Sigmoid colon (tissue), 6 donors: ENCODE measurements at regions not wholly inside any gene's neighbourhood (a gene's known extent, or its start where the extent isn't known, plus 50 kb on each side); places are given as distances from the start of the nearest gene placed in this dataset.

ENCODE experiments used
- DNase-seq: peaks from one replicate; pipeline ENCODE4 v3.0.0-alpha.2; 2019
- H3K27ac ChIP-seq, 4 donors: fragments of 200-600 bp; sonication (generic); one replicate each; pipeline ENCODE4 v1.5.1; 2016 to 2019; ENCODE audit warnings: mild to moderate bottlenecking in 1 of 4
- H3K27me3 ChIP-seq, 3 donors: fragments of 200-600 bp; sonication (generic); one replicate each; pipeline ENCODE4 v1.5.1; 2019; ENCODE audit warnings: mild to moderate bottlenecking in 1 of 3
- H3K36me3 ChIP-seq, 4 donors: fragments of 200-600 bp; sonication (generic); one replicate each; pipeline ENCODE4 v1.5.1; 2016 to 2019
- H3K4me1 ChIP-seq, 4 donors: fragments of 200-600 bp; sonication (generic); one replicate each; pipeline ENCODE4 v1.5.1; 2017 to 2019
- H3K4me3 ChIP-seq, 4 donors: fragments of 200-600 bp; sonication (generic); one replicate each; pipeline ENCODE4 v1.5.1; 2017 to 2019; ENCODE audit warnings: mild to moderate bottlenecking in 2 of 4, moderate library complexity in 1 of 4
- H3K9me3 ChIP-seq, 4 donors: fragments of 200-600 bp in 3 of 4; sonication (generic) in 3 of 4; one replicate each; pipeline versions ENCODE4 v1.5.1 to v1.6.1; 2013 to 2019
- EP300 ChIP-seq, 4 donors: sonication (generic); formaldehyde crosslinking; IDR thresholded peaks; one replicate each; pipeline ENCODE4 v1.6.1; 2017; ENCODE audit warnings: antibody characterized with exemption in 4 of 4
- POLR2A ChIP-seq, 2 donors: fragments of 450-650 bp; IDR thresholded peaks; one replicate each; pipeline ENCODE4 v1.6.1; 2016; ENCODE audit warnings: antibody characterized with exemption in 2 of 2, mild to moderate bottlenecking in 2 of 2, moderate library complexity in 2 of 2
- POLR2AphosphoS5 ChIP-seq, 4 donors: sonication (generic); formaldehyde crosslinking; IDR thresholded peaks; one replicate each; pipeline ENCODE4 v1.6.1; 2017; ENCODE audit warnings: antibody characterized with exemption in 4 of 4
- WGBS, 2 donors: extraction: QIAGEN DNeasy Blood & Tissue Kit; methylation state at CpG; one replicate each; pipeline ENCODE4 v1.1.7; 2013; 5-methylcytosine and 5-hydroxymethylcytosine counted together
- intact Hi-C: fragments of 100-400 bp; cut with DNase I; formaldehyde crosslinking; loops from one replicate; pipeline ENCODE4 v1.15.1; 2023
- TF ChIP-seq, protein P1 (sequence below), 4 experiments: fragments of 450-650 bp in 3 of 4; fragments of 200-600 bp in 1 of 4; IDR thresholded peaks; one replicate each; pipeline ENCODE4 v1.5.1; 2016 to 2019; ENCODE audit warnings: antibody characterized with exemption in 4 of 4, mild to moderate bottlenecking in 3 of 4, moderate library complexity in 2 of 4
- donor health status: healthy with polysubstance abuse.
- donor health status: healthy.

DNA sequence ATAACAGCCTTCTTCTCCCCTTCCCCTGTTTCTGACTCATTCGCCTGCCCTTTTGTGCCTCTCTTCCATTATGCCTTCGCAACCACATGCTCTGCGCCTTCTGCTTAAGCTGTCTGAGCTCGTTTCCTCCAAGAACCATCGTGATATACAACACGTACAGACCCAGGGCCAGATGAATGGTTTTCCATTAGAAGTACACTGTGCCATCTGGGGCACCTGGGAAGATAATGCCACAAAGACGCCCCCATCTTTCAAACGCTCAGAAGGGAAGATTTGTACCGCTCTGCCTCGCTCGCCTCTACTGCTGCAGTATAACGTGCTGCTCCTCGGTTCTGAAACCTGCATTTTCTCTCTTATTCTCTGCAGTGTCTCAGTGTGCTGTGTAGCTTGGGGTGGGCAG, 470.9 kb upstream of the STXBP6 start:
- no peaks in the 10 kb centered on the region for H3K4me1 ChIP-seq
- 89 to 91% methylated on average over 13 of the region's 13 CpGs for WGBS, 2 donors
- H3K4me3 ChIP-seq: no peak overlapping the region
- H3K36me3 ChIP-seq: no peaks in the 10 kb centered on the region
- TF ChIP-seq POLR2A (IDR thresholded peaks at IDR 0.05) (no peak), EP300 (IDR thresholded peaks at IDR 0.05) (no peak), POLR2AphosphoS5 (IDR thresholded peaks at IDR 0.05) (no peak)
- TF ChIP-seq, protein P1, sequence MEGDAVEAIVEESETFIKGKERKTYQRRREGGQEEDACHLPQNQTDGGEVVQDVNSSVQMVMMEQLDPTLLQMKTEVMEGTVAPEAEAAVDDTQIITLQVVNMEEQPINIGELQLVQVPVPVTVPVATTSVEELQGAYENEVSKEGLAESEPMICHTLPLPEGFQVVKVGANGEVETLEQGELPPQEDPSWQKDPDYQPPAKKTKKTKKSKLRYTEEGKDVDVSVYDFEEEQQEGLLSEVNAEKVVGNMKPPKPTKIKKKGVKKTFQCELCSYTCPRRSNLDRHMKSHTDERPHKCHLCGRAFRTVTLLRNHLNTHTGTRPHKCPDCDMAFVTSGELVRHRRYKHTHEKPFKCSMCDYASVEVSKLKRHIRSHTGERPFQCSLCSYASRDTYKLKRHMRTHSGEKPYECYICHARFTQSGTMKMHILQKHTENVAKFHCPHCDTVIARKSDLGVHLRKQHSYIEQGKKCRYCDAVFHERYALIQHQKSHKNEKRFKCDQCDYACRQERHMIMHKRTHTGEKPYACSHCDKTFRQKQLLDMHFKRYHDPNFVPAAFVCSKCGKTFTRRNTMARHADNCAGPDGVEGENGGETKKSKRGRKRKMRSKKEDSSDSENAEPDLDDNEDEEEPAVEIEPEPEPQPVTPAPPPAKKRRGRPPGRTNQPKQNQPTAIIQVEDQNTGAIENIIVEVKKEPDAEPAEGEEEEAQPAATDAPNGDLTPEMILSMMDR (IDR thresholded peaks at IDR 0.05): no peak
- no peak overlapping the region for H3K27ac ChIP-seq
- H3K9me3 ChIP-seq: no peaks in the 10 kb centered on the region
- H3K27me3 ChIP-seq: no peaks in the 10 kb centered on the region
- DNase-seq: no peak
- intact Hi-C loops: no loop called here

DNA sequence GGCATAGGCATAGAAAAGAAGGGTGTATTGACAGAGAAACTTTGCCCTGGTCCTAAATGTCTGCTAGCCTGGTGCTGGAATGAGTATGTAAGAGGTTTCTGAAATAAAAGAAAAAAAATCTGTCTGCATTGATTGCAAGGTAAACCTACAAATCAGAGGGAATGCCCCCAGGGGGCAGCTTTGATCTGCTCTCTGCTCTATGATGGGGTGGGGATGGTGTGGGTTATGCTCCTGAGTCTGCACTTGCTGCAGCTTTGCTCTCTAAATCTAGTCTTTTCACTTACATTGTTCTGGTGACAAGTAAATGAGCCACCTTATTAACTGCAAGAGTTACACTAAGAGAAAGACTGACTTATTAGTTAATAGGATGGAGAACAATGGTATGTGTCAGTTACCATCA, 468.4 kb upstream of the STXBP6 start:
- no peak overlapping the region for H3K4me3 ChIP-seq
- H3K27me3 ChIP-seq: no peaks in the 10 kb centered on the region
- no peak overlapping the region for H3K27ac ChIP-seq
- intact Hi-C loops: no loop called here
- H3K4me1 ChIP-seq: no peaks in the 10 kb centered on the region
- H3K36me3 ChIP-seq: no peaks in the 10 kb centered on the region
- no peak for TF ChIP-seq POLR2AphosphoS5 (IDR thresholded peaks at IDR 0.05)
- no peak for TF ChIP-seq POLR2A (IDR thresholded peaks at IDR 0.05)
- TF ChIP-seq, protein P1 (IDR thresholded peaks at IDR 0.05): no peak
- no peak for TF ChIP-seq EP300 (IDR thresholded peaks at IDR 0.05)
- H3K9me3 ChIP-seq: no peaks in the 10 kb centered on the region
- DNase-seq: no peak

DNA sequence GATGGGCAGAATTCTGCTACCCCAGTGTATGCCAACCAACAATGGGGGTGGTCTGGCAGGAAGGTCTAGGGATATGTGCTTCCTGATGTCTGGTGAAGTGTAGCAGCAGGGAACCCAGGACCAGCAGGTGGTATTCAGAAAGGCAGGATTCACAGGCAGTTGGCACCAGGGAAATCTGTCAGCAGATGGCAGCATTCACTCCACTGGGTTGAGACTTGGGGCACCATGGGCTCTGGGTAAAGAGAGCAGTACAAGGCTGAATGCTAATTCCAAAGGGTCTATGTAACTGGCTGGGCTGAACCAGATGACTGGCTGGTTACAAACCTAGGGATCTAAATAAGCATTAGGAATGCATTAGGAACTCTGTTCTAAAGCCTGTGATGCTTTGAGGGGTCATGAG, 466.9 kb upstream of the STXBP6 start:
- TF ChIP-seq, protein P1 (IDR thresholded peaks at IDR 0.05): no peak
- TF ChIP-seq POLR2A (IDR thresholded peaks at IDR 0.05): no peak
- TF ChIP-seq POLR2AphosphoS5 (IDR thresholded peaks at IDR 0.05): no peak
- TF ChIP-seq EP300 (IDR thresholded peaks at IDR 0.05): no peak
- no peaks in the 10 kb centered on the region for H3K36me3 ChIP-seq
- no peak overlapping the region for H3K4me3 ChIP-seq
- no peaks in the 10 kb centered on the region for H3K27me3 ChIP-seq
- H3K27ac ChIP-seq: no peak overlapping the region
- H3K4me1 ChIP-seq: no peaks in the 10 kb centered on the region
- intact Hi-C loops: no loop called here
- no peaks in the 10 kb centered on the region for H3K9me3 ChIP-seq
- no peak for DNase-seq

DNA sequence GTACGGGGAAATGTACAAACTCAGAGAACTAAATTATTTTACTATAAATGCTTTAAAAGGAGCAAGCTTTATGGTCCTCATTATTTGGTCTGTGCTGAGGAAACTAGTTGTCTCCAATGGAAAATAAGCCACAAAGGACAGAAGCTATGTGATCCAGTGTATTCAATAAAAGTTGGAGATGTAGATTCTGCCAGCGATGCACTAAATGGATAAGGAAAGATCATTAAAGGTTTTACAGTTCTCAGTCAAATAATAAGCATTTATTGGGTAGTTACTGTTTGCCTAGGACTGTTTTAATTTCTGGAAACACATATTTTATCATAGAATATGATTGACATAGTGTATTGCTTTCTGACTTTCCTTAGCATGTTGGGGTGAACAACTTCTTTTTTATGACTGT, 458.9 kb upstream of the STXBP6 start:
- no peak overlapping the region for H3K4me3 ChIP-seq
- H3K36me3 ChIP-seq: no peaks in the 10 kb centered on the region
- H3K27me3 ChIP-seq: no peaks in the 10 kb centered on the region
- no peaks in the 10 kb centered on the region for H3K9me3 ChIP-seq
- intact Hi-C loops: no loop called here
- no peak for TF ChIP-seq EP300 (IDR thresholded peaks at IDR 0.05)
- TF ChIP-seq, protein P1 (IDR thresholded peaks at IDR 0.05): no peak
- no peak for TF ChIP-seq POLR2AphosphoS5 (IDR thresholded peaks at IDR 0.05)
- TF ChIP-seq POLR2A (IDR thresholded peaks at IDR 0.05): no peak
- no peak overlapping the region for H3K27ac ChIP-seq
- 65 to 84% methylated on average over 2 of the region's 2 CpGs for WGBS, 2 donors
- H3K4me1 ChIP-seq: no peaks in the 10 kb centered on the region
- DNase-seq: no peak

DNA sequence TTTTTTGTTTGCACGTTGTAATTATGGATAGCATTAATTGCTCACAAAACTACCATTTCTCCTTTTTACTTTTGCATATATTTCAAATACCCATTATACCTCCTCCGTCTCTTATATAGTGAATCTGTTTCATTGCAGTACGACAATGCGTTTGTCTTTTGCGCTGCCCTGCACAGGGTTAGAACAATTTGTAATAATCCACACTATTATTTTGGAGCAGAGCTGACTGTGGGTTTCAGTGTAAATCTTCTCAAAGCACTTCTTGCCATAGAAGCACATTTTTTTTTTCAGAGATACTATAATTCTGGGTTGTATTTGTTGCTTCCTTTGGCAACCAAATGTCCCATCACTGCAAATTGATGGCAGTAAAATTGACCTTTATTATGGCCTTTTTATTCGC, 451.8 kb upstream of the STXBP6 start:
- Histone ChIP-seq H3K9me3 (no peaks in the 10 kb centered on the region), H3K27me3 (no peaks in the 10 kb centered on the region), H3K4me3 (no peak overlapping the region), H3K36me3 (no peaks in the 10 kb centered on the region), H3K4me1 (no peaks in the 10 kb centered on the region), H3K27ac (no peak overlapping the region)
- intact Hi-C loops: no loop called here
- WGBS, 2 donors: 86 to 92% methylated on average over 6 of the region's 6 CpGs
- no peak for TF ChIP-seq POLR2AphosphoS5 (IDR thresholded peaks at IDR 0.05)
- TF ChIP-seq EP300 (IDR thresholded peaks at IDR 0.05): no peak
- TF ChIP-seq POLR2A (IDR thresholded peaks at IDR 0.05): no peak
- TF ChIP-seq, protein P1 (IDR thresholded peaks at IDR 0.05): no peak
- DNase-seq: no peak
